Activated CD4-positive, alpha-beta memory T cell treated with anti-CD3 and anti-CD28 coated beads for 36 hours (primary cell): ENCODE measurements at regions not wholly inside any gene's neighbourhood (a gene's known extent, or its start where the extent isn't known, plus 50 kb on each side); places are given as distances from the start of the nearest gene placed in this dataset.

ENCODE experiments used
- CTCF ChIA-PET: fragments of 350-600 bp; sonication (Branson Sonifier 250); formaldehyde crosslinking; loops from one replicate; lab custom pipeline; 2021; ENCODE audit warnings: antibody characterized with exemption, inconsistent platforms; lab: Charles Lee
- POLR2A ChIA-PET: fragments of 350-600 bp; sonication (Branson Sonifier 250); formaldehyde crosslinking; loops from one replicate; lab custom pipeline; 2021; ENCODE audit warnings: antibody characterized with exemption; lab: Charles Lee
- DNase-seq: peaks from one replicate; pipeline ENCODE4 v3.0.0-alpha.2; 2020
- H3K27ac Mint-ChIP-seq: one replicate; pipeline ENCODE4 v1.8.0; 2021; ENCODE audit warnings: mixed read lengths
- H3K27me3 Mint-ChIP-seq: one replicate; pipeline ENCODE4 v1.8.0; 2021; ENCODE audit warnings: mixed read lengths
- H3K36me3 Mint-ChIP-seq: one replicate; pipeline ENCODE4 v1.8.0; 2021; ENCODE audit warnings: mixed read lengths
- H3K4me1 Mint-ChIP-seq: one replicate; pipeline ENCODE4 v1.8.0; 2021; ENCODE audit warnings: low read depth, mixed read lengths
- H3K4me3 Mint-ChIP-seq: one replicate; pipeline ENCODE4 v1.8.0; 2021; ENCODE audit warnings: mild to moderate bottlenecking, mixed read lengths
- H3K9me3 Mint-ChIP-seq: one replicate; pipeline ENCODE4 v1.8.0; 2021; ENCODE audit warnings: mixed read lengths
- intact Hi-C: fragments of 100-400 bp; cut with micrococcal nuclease; formaldehyde crosslinking; loops from one replicate; pipeline ENCODE4 v1.15.1; 2023

- Mint-ChIP-seq H3K36me3 (no peaks in the 10 kb centered on the region), H3K9me3 (peaks cover 14% of the 10 kb centered on the region), H3K4me1 (no peaks in the 10 kb centered on the region), H3K27ac (no peak overlapping the region), H3K4me3 (no peak overlapping the region), H3K27me3 (no peaks in the 10 kb centered on the region)
- intact Hi-C loops, result no loop called here
- DNase-seq, result no peak
- POLR2A ChIA-PET, result no interaction called here
- CTCF ChIA-PET, result no interaction called here
These were observed 463.4 kb upstream of the USP15 start for GRCh38 chr12:61796846-61797245.

- no peak overlapping the region for H3K4me3 Mint-ChIP-seq
- no peak overlapping the region for H3K27ac Mint-ChIP-seq
- no peak for DNase-seq
- CTCF ChIA-PET, result no interaction called here
- no peaks in the 10 kb centered on the region for H3K36me3 Mint-ChIP-seq
- no peaks in the 10 kb centered on the region for H3K4me1 Mint-ChIP-seq
- H3K9me3 Mint-ChIP-seq, result peaks cover 14% of the 10 kb centered on the region
- no peaks in the 10 kb centered on the region for H3K27me3 Mint-ChIP-seq
- POLR2A ChIA-PET, result no interaction called here
- intact Hi-C loops, result no loop called here
These were observed 462.9 kb upstream of the USP15 start for GRCh38 chr12:61797266-61797665.

- DNase-seq, result no peak
- intact Hi-C loops, result no loop called here
- Mint-ChIP-seq H3K27ac (no peak overlapping the region), H3K27me3 (no peaks in the 10 kb centered on the region), H3K4me1 (no peaks in the 10 kb centered on the region), H3K4me3 (no peak overlapping the region), H3K36me3 (no peaks in the 10 kb centered on the region), H3K9me3 (peaks cover 14% of the 10 kb centered on the region)
- CTCF ChIA-PET, result no interaction called here
- POLR2A ChIA-PET, result no interaction called here
These were observed 461.4 kb upstream of the USP15 start for GRCh38 chr12:61798778-61799177.

- DNase-seq, result no peak
- intact Hi-C loops, result no loop called here
- ChIA-PET POLR2A (no interaction called here), CTCF (no interaction called here)
- no peak overlapping the region for H3K27ac Mint-ChIP-seq
- no peak overlapping the region for H3K4me3 Mint-ChIP-seq
- peaks cover 34% of the 10 kb centered on the region for H3K9me3 Mint-ChIP-seq
- H3K27me3 Mint-ChIP-seq, result no peaks in the 10 kb centered on the region
- H3K36me3 Mint-ChIP-seq, result no peaks in the 10 kb centered on the region
- H3K4me1 Mint-ChIP-seq, result no peaks in the 10 kb centered on the region
These were observed 455.9 kb upstream of the USP15 start for GRCh38 chr12:61804301-61804700.

- H3K4me3 Mint-ChIP-seq, result no peak overlapping the region
- peaks cover 25% of the 10 kb centered on the region for H3K9me3 Mint-ChIP-seq
- intact Hi-C loops, result no loop called here
- H3K4me1 Mint-ChIP-seq, result no peaks in the 10 kb centered on the region
- H3K27me3 Mint-ChIP-seq, result no peaks in the 10 kb centered on the region
- POLR2A ChIA-PET, result no interaction called here
- H3K27ac Mint-ChIP-seq, result no peak overlapping the region
- DNase-seq, result no peak
- no peaks in the 10 kb centered on the region for H3K36me3 Mint-ChIP-seq
- CTCF ChIA-PET, result interaction anchor here (1.6 kb wide), 1 partner anchor 9 kb away, joined by 4 read pairs; no protein-coding TSS in a partner anchor
These were observed 451.3 kb upstream of the USP15 start for GRCh38 chr12:61808856-61809255.

GRCh38 chr12:61810486-61810885 lies 449.7 kb upstream of the USP15 start:
- ChIA-PET POLR2A (no interaction called here), CTCF (no interaction called here)
- Mint-ChIP-seq H3K36me3 (no peaks in the 10 kb centered on the region), H3K4me3 (no peak overlapping the region), H3K27ac (no peak overlapping the region), H3K4me1 (no peaks in the 10 kb centered on the region), H3K27me3 (no peaks in the 10 kb centered on the region), H3K9me3 (peaks cover 25% of the 10 kb centered on the region)
- intact Hi-C loops, result no loop called here
- DNase-seq, result no peak

DNA sequence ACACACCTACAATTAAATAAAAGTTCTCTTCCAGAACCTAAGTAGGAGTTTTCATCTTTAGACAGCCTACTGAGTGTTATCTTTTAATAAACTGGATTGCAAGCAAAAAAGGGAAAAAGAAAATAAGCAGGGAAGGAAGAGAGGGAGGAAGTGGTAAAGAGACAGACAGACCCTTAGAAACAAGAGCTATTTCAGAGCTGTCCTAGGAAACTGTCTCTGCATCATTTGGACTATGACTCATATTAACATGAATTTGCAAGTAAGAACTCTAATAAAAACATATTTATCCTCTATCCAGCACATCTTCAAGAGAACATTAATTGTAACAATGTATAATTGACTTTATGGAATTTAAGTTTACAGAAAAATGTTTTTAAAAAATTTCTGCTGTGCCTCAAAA lies 438.8 kb upstream of the USP15 start:
- no peaks in the 10 kb centered on the region for H3K4me1 Mint-ChIP-seq
- H3K36me3 Mint-ChIP-seq, result no peaks in the 10 kb centered on the region
- H3K4me3 Mint-ChIP-seq, result no peak overlapping the region
- ChIA-PET POLR2A (no interaction called here), CTCF (no interaction called here)
- H3K27ac Mint-ChIP-seq, result no peak overlapping the region
- no peak for DNase-seq
- intact Hi-C loops, result no loop called here
- H3K27me3 Mint-ChIP-seq, result no peaks in the 10 kb centered on the region
- peaks cover 6% of the 10 kb centered on the region for H3K9me3 Mint-ChIP-seq

GRCh38 chr12:61823102-61823501 lies 437.1 kb upstream of the USP15 start:
- no peak overlapping the region for H3K27ac Mint-ChIP-seq
- CTCF ChIA-PET, result no interaction called here
- DNase-seq, result no peak
- H3K36me3 Mint-ChIP-seq, result no peaks in the 10 kb centered on the region
- POLR2A ChIA-PET, result no interaction called here
- H3K4me1 Mint-ChIP-seq, result no peaks in the 10 kb centered on the region
- no peak overlapping the region for H3K4me3 Mint-ChIP-seq
- no peaks in the 10 kb centered on the region for H3K27me3 Mint-ChIP-seq
- intact Hi-C loops, result no loop called here
- peaks cover 6% of the 10 kb centered on the region for H3K9me3 Mint-ChIP-seq

DNA sequence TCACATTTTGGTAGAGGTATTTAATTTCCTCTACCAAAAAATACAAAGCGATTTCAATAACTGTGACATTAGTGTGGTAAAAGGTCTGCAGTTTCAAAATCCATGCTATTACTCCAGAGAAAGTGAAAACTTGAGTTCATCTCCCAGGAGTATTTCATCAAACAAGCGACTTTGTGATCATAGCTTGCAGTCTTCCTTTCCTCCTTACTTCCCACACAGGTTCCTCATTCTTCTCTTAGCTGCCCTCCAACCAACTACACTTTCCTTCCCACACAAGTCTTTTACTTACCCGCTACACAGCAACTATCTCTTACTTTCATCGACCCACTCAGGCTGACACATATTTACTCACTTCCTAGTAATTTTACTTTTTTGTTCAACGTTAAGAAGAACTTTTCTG lies 413.4 kb upstream of the USP15 start:
- ChIA-PET POLR2A (no interaction called here), CTCF (no interaction called here)
- Mint-ChIP-seq H3K9me3 (peaks cover 4% of the 10 kb centered on the region), H3K27ac (no peak overlapping the region), H3K36me3 (no peaks in the 10 kb centered on the region), H3K4me3 (no peak overlapping the region), H3K4me1 (no peaks in the 10 kb centered on the region), H3K27me3 (no peaks in the 10 kb centered on the region)
- intact Hi-C loops, result no loop called here
- no peak for DNase-seq

GRCh38 chr12:61848893-61849292 lies 411.3 kb upstream of the USP15 start:
- ChIA-PET POLR2A (no interaction called here), CTCF (no interaction called here)
- Mint-ChIP-seq H3K36me3 (no peaks in the 10 kb centered on the region), H3K9me3 (peaks cover 3% of the 10 kb centered on the region), H3K4me1 (no peaks in the 10 kb centered on the region), H3K4me3 (no peak overlapping the region), H3K27ac (no peak overlapping the region), H3K27me3 (no peaks in the 10 kb centered on the region)
- DNase-seq, result no peak
- intact Hi-C loops, result no loop called here

GRCh38 chr12:61853945-61854344 lies 406.3 kb upstream of the USP15 start:
- H3K9me3 Mint-ChIP-seq, result peaks cover 13% of the 10 kb centered on the region
- ChIA-PET CTCF (no interaction called here), POLR2A (no interaction called here)
- H3K4me3 Mint-ChIP-seq, result no peak overlapping the region
- no peak overlapping the region for H3K27ac Mint-ChIP-seq
- no peak for DNase-seq
- H3K4me1 Mint-ChIP-seq, result no peaks in the 10 kb centered on the region
- intact Hi-C loops, result no loop called here
- no peaks in the 10 kb centered on the region for H3K36me3 Mint-ChIP-seq
- H3K27me3 Mint-ChIP-seq, result no peaks in the 10 kb centered on the region

DNA sequence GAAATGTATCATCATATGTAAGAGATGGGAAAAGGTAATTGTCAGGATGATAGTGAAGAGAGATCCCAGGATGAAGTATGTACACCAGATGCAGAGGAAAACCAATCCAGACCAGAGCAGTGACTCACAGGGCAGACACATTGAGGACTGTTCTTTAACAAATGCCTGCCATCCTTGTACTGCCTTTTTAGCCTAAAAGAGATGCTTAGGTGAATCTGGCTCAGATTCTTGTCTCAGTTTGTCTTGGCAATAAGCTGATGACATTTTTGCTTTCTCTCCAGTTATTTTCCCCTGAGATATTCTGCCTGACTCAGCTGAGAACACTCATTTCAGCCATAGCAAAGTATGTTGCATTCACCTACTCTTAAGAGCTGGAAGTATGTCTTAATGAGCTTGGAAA lies 405.3 kb upstream of the USP15 start:
- CTCF ChIA-PET, result no interaction called here
- intact Hi-C loops, result no loop called here
- Mint-ChIP-seq H3K36me3 (no peaks in the 10 kb centered on the region), H3K9me3 (peaks cover 13% of the 10 kb centered on the region), H3K27me3 (no peaks in the 10 kb centered on the region), H3K4me3 (no peak overlapping the region), H3K27ac (no peak overlapping the region), H3K4me1 (no peaks in the 10 kb centered on the region)
- POLR2A ChIA-PET, result no interaction called here
- DNase-seq, result no peak

GRCh38 chr12:61857968-61858367 lies 402.2 kb upstream of the USP15 start:
- Mint-ChIP-seq H3K9me3 (peaks cover 13% of the 10 kb centered on the region), H3K36me3 (no peaks in the 10 kb centered on the region), H3K27ac (no peak overlapping the region), H3K4me3 (no peak overlapping the region), H3K4me1 (no peaks in the 10 kb centered on the region), H3K27me3 (no peaks in the 10 kb centered on the region)
- no peak for DNase-seq
- intact Hi-C loops, result no loop called here
- ChIA-PET CTCF (no interaction called here), POLR2A (no interaction called here)

- POLR2A ChIA-PET, result no interaction called here
These were observed 399.8 kb upstream of the USP15 start for GRCh38 chr12:61860451-61860850.

More at GRCh38 chr12:61860451-61860850, 399.8 kb upstream of the USP15 start:
- Mint-ChIP-seq H3K27ac (no peak overlapping the region), H3K9me3 (no peaks in the 10 kb centered on the region), H3K27me3 (no peaks in the 10 kb centered on the region), H3K4me3 (no peak overlapping the region), H3K4me1 (no peaks in the 10 kb centered on the region), H3K36me3 (no peaks in the 10 kb centered on the region)
- CTCF ChIA-PET, result no interaction called here
- intact Hi-C loops, result no loop called here
- no peak for DNase-seq
